ENCODE measurements at regions not wholly inside any gene's neighbourhood (a gene's known extent, or its start where the extent isn't known, plus 50 kb on each side); places are given as distances from the start of the nearest gene placed in this dataset.
"Not testable (repeated sequence)": the region's sequence is repeated elsewhere in the genome, so short reads cannot be mapped to it uniquely, and the experiment has no call there.

DNA sequence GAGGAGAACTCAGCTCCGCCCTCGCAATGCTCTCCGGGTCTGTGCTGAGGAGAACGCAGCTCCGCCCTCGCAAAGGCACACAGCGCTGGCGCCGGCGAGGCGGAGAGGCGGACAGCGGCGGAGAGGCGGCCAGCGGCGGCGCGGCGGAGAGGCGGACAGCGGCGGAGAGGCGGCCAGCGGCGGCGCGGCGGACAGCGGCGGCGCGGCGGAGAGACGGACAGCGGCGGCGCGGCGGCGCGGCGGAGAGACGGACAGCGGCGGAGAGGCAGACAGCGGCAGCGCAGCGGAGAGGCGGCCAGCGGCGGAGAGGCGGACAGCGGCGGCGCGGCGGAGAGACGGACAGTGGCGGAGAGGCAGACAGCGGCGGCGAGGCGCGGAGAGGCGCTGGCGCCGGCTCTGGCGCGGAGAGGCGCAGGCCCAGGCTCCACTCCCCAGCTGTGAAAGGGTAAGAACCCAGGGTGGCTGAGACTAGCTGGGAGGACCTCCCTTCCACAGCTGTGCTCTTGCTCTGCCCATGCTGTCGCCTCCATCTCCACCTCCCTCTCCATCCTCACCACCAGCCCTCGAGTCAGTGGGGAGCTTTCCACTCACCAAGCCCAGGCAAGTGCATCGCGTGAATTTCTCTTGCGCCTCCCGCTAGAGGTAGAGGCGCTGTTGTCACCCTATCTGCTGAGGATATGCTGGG is 2879.9 kb downstream of the RPIA start:
- TF ChIP-seq, protein P1, sequence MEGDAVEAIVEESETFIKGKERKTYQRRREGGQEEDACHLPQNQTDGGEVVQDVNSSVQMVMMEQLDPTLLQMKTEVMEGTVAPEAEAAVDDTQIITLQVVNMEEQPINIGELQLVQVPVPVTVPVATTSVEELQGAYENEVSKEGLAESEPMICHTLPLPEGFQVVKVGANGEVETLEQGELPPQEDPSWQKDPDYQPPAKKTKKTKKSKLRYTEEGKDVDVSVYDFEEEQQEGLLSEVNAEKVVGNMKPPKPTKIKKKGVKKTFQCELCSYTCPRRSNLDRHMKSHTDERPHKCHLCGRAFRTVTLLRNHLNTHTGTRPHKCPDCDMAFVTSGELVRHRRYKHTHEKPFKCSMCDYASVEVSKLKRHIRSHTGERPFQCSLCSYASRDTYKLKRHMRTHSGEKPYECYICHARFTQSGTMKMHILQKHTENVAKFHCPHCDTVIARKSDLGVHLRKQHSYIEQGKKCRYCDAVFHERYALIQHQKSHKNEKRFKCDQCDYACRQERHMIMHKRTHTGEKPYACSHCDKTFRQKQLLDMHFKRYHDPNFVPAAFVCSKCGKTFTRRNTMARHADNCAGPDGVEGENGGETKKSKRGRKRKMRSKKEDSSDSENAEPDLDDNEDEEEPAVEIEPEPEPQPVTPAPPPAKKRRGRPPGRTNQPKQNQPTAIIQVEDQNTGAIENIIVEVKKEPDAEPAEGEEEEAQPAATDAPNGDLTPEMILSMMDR (IDR thresholded peaks at IDR 0.05) = not testable (repeated sequence)
- not testable (repeated sequence) for TF ChIP-seq POLR2A (IDR thresholded peaks at IDR 0.05)

Measured in Peyer's patch (tissue), 4 donors.